PFSK-1 (cell line): ENCODE measurements at regions not wholly inside any gene's neighbourhood (a gene's known extent, or its start where the extent isn't known, plus 50 kb on each side); places are given as distances from the start of the nearest gene placed in this dataset.

ENCODE experiments used
- FOXP2 ChIP-seq: optimal IDR thresholded peaks from 2 replicates; pipeline ENCODE3; 2011; ENCODE audit warnings: borderline replicate concordance, control low read depth, inconsistent platforms; ENCODE audit not compliant: insufficient read depth; ENCODE audit errors: extremely low read length, extremely low read depth
- POLR2AphosphoS5 ChIP-seq: IDR thresholded peaks from 2 replicates; pipeline ENCODE4 v1.6.1; 2012; ENCODE audit warnings: low read depth, mild to moderate bottlenecking, control low read depth, low read length, moderate library complexity
- SIN3A ChIP-seq: IDR thresholded peaks from 2 replicates; pipeline ENCODE4 v1.6.1; 2012; ENCODE audit warnings: mild to moderate bottlenecking, low read length, moderate library complexity, borderline replicate concordance; ENCODE audit not compliant: insufficient read depth
- TAF1 ChIP-seq: IDR thresholded peaks from 2 replicates; pipeline ENCODE4 v1.6.1; 2012; ENCODE audit warnings: low read length, control low read depth, borderline replicate concordance; ENCODE audit not compliant: insufficient read depth
- TF ChIP-seq, protein P1 (sequence below), 2 experiments: IDR thresholded peaks; 2 replicates each; pipeline versions ENCODE4 v1.6.1 to v1.8.0; 2011 to 2012; ENCODE audit warnings: low read depth in 2 of 2, low read length in 2 of 2, control low read depth in 1 of 2, inconsistent platforms in 1 of 2, mild to moderate bottlenecking in 1 of 2, moderate library complexity in 1 of 2; ENCODE audit not compliant: insufficient read depth in 1 of 2

DNA sequence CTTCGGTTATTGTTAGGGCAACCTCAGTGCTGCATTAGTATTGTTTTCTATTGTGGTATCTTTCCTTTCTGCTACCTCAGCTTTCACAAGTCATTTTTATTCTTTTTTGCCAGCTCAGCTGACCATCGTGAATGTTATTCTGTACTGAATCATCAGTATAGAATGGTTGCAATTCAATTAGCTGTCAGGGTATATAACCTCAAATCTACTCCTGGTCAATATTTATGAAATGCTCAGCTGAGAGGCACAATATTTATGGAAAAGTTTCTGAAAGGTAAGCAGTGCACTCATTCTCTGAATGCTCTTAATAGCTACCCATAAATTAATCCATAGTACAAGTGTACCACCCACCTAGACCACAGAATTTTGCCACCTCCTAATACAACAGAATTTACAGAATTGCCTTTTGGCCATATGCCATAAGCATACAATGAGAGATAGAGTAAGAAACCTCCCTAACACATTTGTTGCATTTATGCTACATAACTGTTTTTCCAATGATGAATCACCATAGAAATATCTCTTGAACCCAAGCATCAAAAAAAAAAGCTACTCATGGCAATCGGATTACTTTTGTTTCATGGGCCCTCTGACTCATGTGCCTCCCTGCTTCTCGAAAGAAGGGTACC lies 732.6 kb upstream of the CHRM3 start:
- TF ChIP-seq, protein P1, sequence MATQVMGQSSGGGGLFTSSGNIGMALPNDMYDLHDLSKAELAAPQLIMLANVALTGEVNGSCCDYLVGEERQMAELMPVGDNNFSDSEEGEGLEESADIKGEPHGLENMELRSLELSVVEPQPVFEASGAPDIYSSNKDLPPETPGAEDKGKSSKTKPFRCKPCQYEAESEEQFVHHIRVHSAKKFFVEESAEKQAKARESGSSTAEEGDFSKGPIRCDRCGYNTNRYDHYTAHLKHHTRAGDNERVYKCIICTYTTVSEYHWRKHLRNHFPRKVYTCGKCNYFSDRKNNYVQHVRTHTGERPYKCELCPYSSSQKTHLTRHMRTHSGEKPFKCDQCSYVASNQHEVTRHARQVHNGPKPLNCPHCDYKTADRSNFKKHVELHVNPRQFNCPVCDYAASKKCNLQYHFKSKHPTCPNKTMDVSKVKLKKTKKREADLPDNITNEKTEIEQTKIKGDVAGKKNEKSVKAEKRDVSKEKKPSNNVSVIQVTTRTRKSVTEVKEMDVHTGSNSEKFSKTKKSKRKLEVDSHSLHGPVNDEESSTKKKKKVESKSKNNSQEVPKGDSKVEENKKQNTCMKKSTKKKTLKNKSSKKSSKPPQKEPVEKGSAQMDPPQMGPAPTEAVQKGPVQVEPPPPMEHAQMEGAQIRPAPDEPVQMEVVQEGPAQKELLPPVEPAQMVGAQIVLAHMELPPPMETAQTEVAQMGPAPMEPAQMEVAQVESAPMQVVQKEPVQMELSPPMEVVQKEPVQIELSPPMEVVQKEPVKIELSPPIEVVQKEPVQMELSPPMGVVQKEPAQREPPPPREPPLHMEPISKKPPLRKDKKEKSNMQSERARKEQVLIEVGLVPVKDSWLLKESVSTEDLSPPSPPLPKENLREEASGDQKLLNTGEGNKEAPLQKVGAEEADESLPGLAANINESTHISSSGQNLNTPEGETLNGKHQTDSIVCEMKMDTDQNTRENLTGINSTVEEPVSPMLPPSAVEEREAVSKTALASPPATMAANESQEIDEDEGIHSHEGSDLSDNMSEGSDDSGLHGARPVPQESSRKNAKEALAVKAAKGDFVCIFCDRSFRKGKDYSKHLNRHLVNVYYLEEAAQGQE (IDR thresholded peaks at IDR 0.05; ENCODE audit: insufficient read depth in 1 of 2, low read depth in 2 of 2, low read length in 2 of 2), result no peak
- TF ChIP-seq POLR2AphosphoS5, result no peak
- no peak for TF ChIP-seq TAF1

DNA sequence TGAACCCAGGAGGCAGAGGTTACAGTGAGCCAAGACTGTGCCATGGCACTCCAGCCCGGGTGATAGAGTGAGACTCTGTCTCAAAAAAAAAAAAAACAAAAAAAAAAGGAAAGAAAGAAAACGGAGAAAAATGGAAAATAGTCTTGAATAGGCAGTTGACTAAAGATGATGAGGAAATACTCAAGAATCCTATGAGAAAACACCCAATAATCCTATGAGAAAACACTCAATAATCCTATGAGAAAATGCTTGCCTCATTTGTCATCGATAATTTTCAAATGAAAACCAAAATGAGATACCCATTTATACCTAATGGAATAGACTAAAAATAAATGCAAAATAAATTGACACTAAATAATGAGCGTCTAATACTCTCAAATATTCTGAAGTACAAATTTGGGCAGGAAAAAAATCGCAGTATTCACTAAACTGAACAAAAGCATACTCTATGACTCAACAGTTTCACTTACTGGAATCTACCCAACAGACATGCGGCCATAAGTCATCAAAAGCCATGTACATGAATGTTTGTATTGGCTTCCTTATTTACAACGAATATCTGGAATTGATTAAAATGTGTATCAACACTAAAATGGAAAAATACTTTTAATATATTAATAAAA lies 733.9 kb upstream of the CHRM3 start:
- no peak for TF ChIP-seq FOXP2
- TF ChIP-seq POLR2AphosphoS5, result no peak
- no peak for TF ChIP-seq SIN3A
- no peak for TF ChIP-seq TAF1
- TF ChIP-seq, protein P1 (IDR thresholded peaks at IDR 0.05; ENCODE audit: insufficient read depth in 1 of 2, low read depth in 2 of 2, low read length in 2 of 2), result no peak

DNA sequence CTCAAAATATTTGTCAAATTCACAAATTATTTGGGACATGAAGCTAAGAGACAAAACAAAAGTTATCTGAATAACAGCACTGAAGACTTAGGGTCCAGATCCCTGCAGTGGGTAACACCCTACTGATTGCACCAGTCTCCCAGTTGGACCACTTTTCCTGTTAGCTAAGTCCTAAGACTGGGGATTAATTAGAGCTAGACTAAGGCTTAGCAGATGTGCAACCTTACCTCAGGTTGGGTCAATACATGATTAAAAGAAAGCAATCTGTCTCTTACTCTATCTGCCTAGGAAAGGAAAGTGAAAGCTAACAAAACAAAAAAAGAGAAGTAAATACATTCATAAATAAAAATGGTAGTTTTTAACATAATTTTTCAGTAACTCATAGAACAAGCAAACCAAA lies 737.2 kb upstream of the CHRM3 start:
- TF ChIP-seq SIN3A (no peak), POLR2AphosphoS5 (no peak), FOXP2 (no peak), TAF1 (no peak)
- TF ChIP-seq, protein P1 (IDR thresholded peaks at IDR 0.05; ENCODE audit: insufficient read depth in 1 of 2, low read depth in 2 of 2, low read length in 2 of 2), result no peak

DNA sequence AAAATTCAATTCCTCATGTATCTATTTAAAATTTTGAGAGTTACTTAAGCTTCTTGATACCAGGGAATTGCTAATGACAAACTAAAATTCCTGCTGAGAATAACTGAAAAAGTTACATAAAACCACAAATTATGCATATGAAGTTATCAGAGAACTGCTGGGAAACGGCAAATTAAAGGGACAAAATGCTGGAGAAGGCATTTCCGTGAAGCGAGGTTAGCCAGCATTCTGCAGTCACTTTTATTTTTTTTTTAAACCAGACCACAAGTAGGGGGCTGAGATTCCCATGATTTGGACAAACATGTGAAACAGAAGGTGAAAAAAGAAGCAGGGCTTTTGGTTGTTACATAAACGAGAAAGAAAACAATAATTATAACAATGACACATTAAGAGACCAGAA lies 737.6 kb upstream of the CHRM3 start:
- TF ChIP-seq SIN3A, result no peak

DNA sequence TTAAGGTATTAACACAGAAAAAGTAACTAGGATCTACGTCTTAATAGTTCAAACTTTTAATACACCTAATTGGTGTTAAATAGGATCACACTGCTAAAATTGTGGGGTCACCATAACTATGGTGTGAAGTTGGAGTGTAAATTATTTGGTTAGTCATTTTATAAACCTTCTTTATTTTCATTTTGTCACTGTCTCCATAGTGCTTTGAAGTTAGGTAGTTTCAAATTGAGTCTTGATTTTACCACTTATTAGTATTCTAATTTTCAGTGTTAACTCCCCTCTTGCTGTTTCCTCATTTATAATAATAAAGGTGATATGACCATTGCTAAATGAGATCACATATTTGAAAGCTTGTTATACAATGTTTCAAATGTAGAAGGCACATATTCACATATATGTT lies 738.1 kb upstream of the CHRM3 start:
- no peak for TF ChIP-seq FOXP2
- no peak for TF ChIP-seq POLR2AphosphoS5
- TF ChIP-seq SIN3A, result no peak
- TF ChIP-seq, protein P1 (IDR thresholded peaks at IDR 0.05; ENCODE audit: insufficient read depth in 1 of 2, low read depth in 2 of 2, low read length in 2 of 2), result no peak
- TF ChIP-seq TAF1, result no peak
